GM21619 (cell line): ENCODE measurements at regions not wholly inside any gene's neighbourhood (a gene's known extent, or its start where the extent isn't known, plus 50 kb on each side); places are given as distances from the start of the nearest gene placed in this dataset.

Experiments used
- ATAC-seq: cut with Tn5 transposase; IDR thresholded peaks from one replicate; pipeline ENCODE4 v1.9.1; 2021; ENCODE audit not compliant: unreplicated experiment

GRCh38 chr5:88374391-88374790, 105.7 kb upstream of the TMEM161B start:
- no peak for ATAC-seq

GRCh38 chr5:88370824-88371223, 102.2 kb upstream of the TMEM161B start:
- no peak for ATAC-seq

DNA sequence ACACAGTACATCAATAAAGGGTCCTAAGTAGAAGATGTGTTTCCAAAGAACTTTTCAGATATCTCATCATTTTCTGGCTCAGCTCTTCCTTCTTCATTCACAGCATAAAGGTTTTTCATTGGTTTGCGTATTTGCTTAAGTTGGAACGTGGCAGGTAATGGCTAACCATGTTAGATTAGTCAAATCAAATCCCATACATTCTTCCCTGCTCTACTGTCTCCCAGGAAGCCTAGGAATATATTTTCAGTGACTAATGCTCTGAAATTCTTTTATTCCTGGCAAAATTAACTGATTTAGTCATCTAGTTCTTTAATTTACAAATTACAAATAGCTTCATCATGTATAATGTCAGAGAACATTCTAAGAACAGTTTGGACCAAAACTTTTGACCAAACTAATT, 99.6 kb upstream of the TMEM161B start:
- no peak for ATAC-seq

- ATAC-seq: no peak
These were observed 96.3 kb upstream of the TMEM161B start for GRCh38 chr5:88364991-88365390.

DNA sequence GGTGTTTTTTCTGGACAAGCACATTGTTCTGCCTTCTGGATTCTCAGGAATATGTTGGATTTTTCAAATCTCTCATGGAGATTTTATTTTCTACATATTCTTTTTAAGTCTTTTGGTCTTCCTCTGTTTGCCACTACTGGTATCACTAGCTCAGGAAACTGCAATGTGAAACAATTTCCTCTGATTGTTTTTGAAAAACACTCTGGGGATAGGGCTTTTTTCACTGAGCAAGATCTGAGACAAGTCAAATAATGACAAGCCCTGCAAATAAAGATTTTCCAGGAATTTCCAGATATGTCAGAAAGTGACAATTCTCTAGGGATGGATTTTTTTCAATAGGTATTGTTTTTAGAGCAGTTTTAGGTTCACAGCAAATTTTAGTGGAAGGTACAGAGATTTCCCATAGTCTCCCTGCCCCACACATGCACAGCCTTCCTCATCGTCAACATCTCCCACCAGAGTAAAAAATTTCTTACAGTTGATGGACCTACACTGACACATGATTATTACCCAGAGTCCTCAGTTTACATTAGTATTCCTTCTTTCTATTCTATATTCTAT, 86.9 kb upstream of the TMEM161B start:
- no peak for ATAC-seq

DNA sequence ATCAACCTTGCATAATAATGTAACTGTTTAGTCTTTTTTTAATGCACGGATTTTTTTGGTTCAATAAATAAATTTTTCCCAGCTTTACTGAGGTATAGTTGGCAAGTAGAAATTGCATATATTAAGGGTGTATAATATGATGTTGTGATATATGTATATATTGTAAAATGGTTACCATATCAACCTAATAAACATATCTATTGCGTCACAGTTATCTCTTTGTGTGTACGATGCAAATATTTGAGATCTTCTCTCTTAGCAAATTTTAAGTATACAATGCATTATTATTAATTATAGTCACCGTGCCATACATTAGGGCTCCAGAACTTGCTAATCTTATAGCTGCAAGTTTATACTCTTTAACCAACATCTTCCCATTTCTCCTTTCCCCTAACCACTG, 57.2 kb upstream of the TMEM161B start:
- no peak for ATAC-seq

GRCh38 chr5:88322785-88323184, 54.1 kb upstream of the TMEM161B start:
- no peak for ATAC-seq
